HG02571 (cell line): ENCODE measurements at regions not wholly inside any gene's neighbourhood (a gene's known extent, or its start where the extent isn't known, plus 50 kb on each side); places are given as distances from the start of the nearest gene placed in this dataset.
"Not testable (repeated sequence)": the region's sequence is repeated elsewhere in the genome, so short reads cannot be mapped to it uniquely, and the experiment has no call there.

ENCODE experiments used
- ATAC-seq: cut with Tn5 transposase; IDR thresholded peaks from one replicate; pipeline ENCODE4 v1.9.1; 2021; ENCODE audit warnings: mild to moderate bottlenecking, moderate library complexity; ENCODE audit not compliant: unreplicated experiment

GRCh38 chr5:34436761-34437501 is 219.2 kb upstream of the RAI14 start:
- ATAC-seq = no peak

GRCh38 chr5:34439601-34440000 is 216.5 kb upstream of the RAI14 start:
- ATAC-seq = no peak

GRCh38 chr5:34441767-34442166 is 214.4 kb upstream of the RAI14 start:
- ATAC-seq = not testable (repeated sequence)

GRCh38 chr5:34447424-34447823 is 208.7 kb upstream of the RAI14 start:
- ATAC-seq = no peak

- ATAC-seq = no peak
These were observed 206.5 kb upstream of the RAI14 start for GRCh38 chr5:34449639-34450038.

- ATAC-seq = no peak
These were observed 205.8 kb upstream of the RAI14 start for GRCh38 chr5:34450338-34450737.

- ATAC-seq = no peak
These were observed 203.8 kb upstream of the RAI14 start for GRCh38 chr5:34452170-34452828.

- no peak for ATAC-seq
These were observed 201.0 kb upstream of the RAI14 start for GRCh38 chr5:34455098-34455497.

GRCh38 chr5:34459908-34460307 is 196.2 kb upstream of the RAI14 start:
- ATAC-seq = no peak

- ATAC-seq = no peak
These were observed 195.6 kb upstream of the RAI14 start for GRCh38 chr5:34460496-34460895.

- no peak for ATAC-seq
These were observed 191.3 kb upstream of the RAI14 start for GRCh38 chr5:34464829-34465228.

- ATAC-seq = not testable (repeated sequence)
These were observed 190.8 kb upstream of the RAI14 start for GRCh38 chr5:34465301-34465700.

GRCh38 chr5:34466519-34467388 is 189.4 kb upstream of the RAI14 start:
- ATAC-seq = not testable (repeated sequence)

GRCh38 chr5:34467436-34467835 is 188.7 kb upstream of the RAI14 start:
- no peak for ATAC-seq

- ATAC-seq = not testable (repeated sequence)
These were observed 188.1 kb upstream of the RAI14 start for GRCh38 chr5:34467984-34468383.

- ATAC-seq = no peak
These were observed 186.2 kb upstream of the RAI14 start for GRCh38 chr5:34469971-34470370.

- ATAC-seq = peak; percentile 68
These were observed 181.5 kb upstream of the RAI14 start for GRCh38 chr5:34474573-34475021.

GRCh38 chr5:34475249-34475966 is 180.7 kb upstream of the RAI14 start:
- ATAC-seq = no peak

GRCh38 chr5:34476941-34477565 is 179.1 kb upstream of the RAI14 start:
- no peak for ATAC-seq

- ATAC-seq = no peak
These were observed 175.2 kb upstream of the RAI14 start for GRCh38 chr5:34480810-34481528.
